ENCODE measurements at regions not wholly inside any gene's neighbourhood (a gene's known extent, or its start where the extent isn't known, plus 50 kb on each side); places are given as distances from the start of the nearest gene placed in this dataset.

- Mint-ChIP-seq H3K36me3 (peaks cover 29 to 30% of the 10 kb centered on the region in 2 donors), H3K4me1 (peaks cover 9 to 13% (median 11%) of the 10 kb centered on the region in 4 donors), H3K9me3 (no peaks in the 10 kb centered on the region), H3K27me3 (no peaks in the 10 kb centered on the region), H3K4me3 (no peak overlapping the region), H3K27ac (no peak overlapping the region)
- Histone ChIP-seq H3K4me1 (ENCODE audit: insufficient read depth, low read length) (no peaks in the 10 kb centered on the region), H3K27ac (ENCODE audit: low read depth, low read length) (no peak overlapping the region), H3K4me3 (ENCODE audit: low read length in 2 of 2) (no peak overlapping the region), H3K9me3 (ENCODE audit: control insufficient read depth in 1 of 2, low read length in 2 of 2) (no peaks in the 10 kb centered on the region), H3K27me3 (ENCODE audit: insufficient read depth, low read length) (no peaks in the 10 kb centered on the region), H3K36me3 (ENCODE audit: insufficient read depth, low read length) (no peaks in the 10 kb centered on the region)
- POLR2A ChIA-PET (ENCODE audit: partially characterized antibody): no interaction called here
- intact Hi-C loops (cut with micrococcal nuclease): no loop called here
- CTCF ChIA-PET (ENCODE audit: partially characterized antibody): no interaction called here
- no peak for DNase-seq
Observed at GRCh38 chr7:112882511-112882910, 92.3 kb upstream of the TMEM168 start.

GRCh38 chr7:112882022-112882421 is 91.8 kb upstream of the TMEM168 start:
- CTCF ChIA-PET (ENCODE audit: partially characterized antibody): interaction anchor here (0.7 to 1.1 kb wide), 2 partner anchors 12 to 1141 kb away, joined by 4 to 5 read pairs; no protein-coding TSS in a partner anchor

GRCh38 chr7:112880818-112881418 is 90.7 kb upstream of the TMEM168 start:
- H3K27ac Mint-ChIP-seq: no peak overlapping the region
- H3K27ac ChIP-seq (ENCODE audit: low read depth, low read length): no peak overlapping the region
- H3K9me3 ChIP-seq (ENCODE audit: control insufficient read depth in 1 of 2, low read length in 2 of 2): no peaks in the 10 kb centered on the region
- no peaks in the 10 kb centered on the region for H3K9me3 Mint-ChIP-seq
- H3K27me3 Mint-ChIP-seq: no peaks in the 10 kb centered on the region
- H3K36me3 ChIP-seq (ENCODE audit: insufficient read depth, low read length): no peaks in the 10 kb centered on the region
- intact Hi-C loops (cut with micrococcal nuclease): no loop called here
- no peaks in the 10 kb centered on the region for H3K4me1 ChIP-seq (ENCODE audit: insufficient read depth, low read length)
- peaks cover 19% of the 10 kb centered on the region in 2 donors for H3K36me3 Mint-ChIP-seq
- no peak overlapping the region for H3K4me3 Mint-ChIP-seq
- H3K4me3 ChIP-seq (ENCODE audit: low read length in 2 of 2): no peak overlapping the region
- no peaks in the 10 kb centered on the region for H3K27me3 ChIP-seq (ENCODE audit: insufficient read depth, low read length)
- H3K4me1 Mint-ChIP-seq: peaks cover 11 to 16% (median 14%) of the 10 kb centered on the region in 4 donors
- CTCF ChIA-PET (ENCODE audit: partially characterized antibody): interaction anchor here (1.1 to 2.6 kb wide), 2 partner anchors 11 to 1140 kb away, joined by 4 to 14 read pairs; no protein-coding TSS in a partner anchor
- POLR2A ChIA-PET (ENCODE audit: partially characterized antibody): no interaction called here
- no peak for DNase-seq

More at GRCh38 chr7:112882022-112882421, 91.8 kb upstream of the TMEM168 start:
- peaks cover 26 to 27% of the 10 kb centered on the region in 2 donors for H3K36me3 Mint-ChIP-seq
- no peak for DNase-seq
- H3K9me3 Mint-ChIP-seq: no peaks in the 10 kb centered on the region
- peaks cover 9 to 13% (median 11%) of the 10 kb centered on the region in 4 donors for H3K4me1 Mint-ChIP-seq
- intact Hi-C loops (cut with micrococcal nuclease): no loop called here
- no peak overlapping the region for H3K4me3 Mint-ChIP-seq
- POLR2A ChIA-PET (ENCODE audit: partially characterized antibody): no interaction called here
- H3K4me1 ChIP-seq (ENCODE audit: insufficient read depth, low read length): no peaks in the 10 kb centered on the region
- H3K27ac Mint-ChIP-seq: no peak overlapping the region
- H3K27ac ChIP-seq (ENCODE audit: low read depth, low read length): no peak overlapping the region
- no peaks in the 10 kb centered on the region for H3K36me3 ChIP-seq (ENCODE audit: insufficient read depth, low read length)
- no peaks in the 10 kb centered on the region for H3K27me3 ChIP-seq (ENCODE audit: insufficient read depth, low read length)
- no peak overlapping the region for H3K4me3 ChIP-seq (ENCODE audit: low read length in 2 of 2)
- no peaks in the 10 kb centered on the region for H3K9me3 ChIP-seq (ENCODE audit: control insufficient read depth in 1 of 2, low read length in 2 of 2)
- no peaks in the 10 kb centered on the region for H3K27me3 Mint-ChIP-seq

GRCh38 chr7:112877691-112878460 is 87.7 kb upstream of the TMEM168 start:
- ChIA-PET POLR2A (ENCODE audit: partially characterized antibody) (no interaction called here), CTCF (ENCODE audit: partially characterized antibody) (no interaction called here)
- no peaks in the 10 kb centered on the region for H3K4me1 ChIP-seq (ENCODE audit: insufficient read depth, low read length)
- no peaks in the 10 kb centered on the region for H3K36me3 ChIP-seq (ENCODE audit: insufficient read depth, low read length)
- no peak for DNase-seq
- H3K27me3 ChIP-seq (ENCODE audit: insufficient read depth, low read length): no peaks in the 10 kb centered on the region
- H3K9me3 Mint-ChIP-seq: no peaks in the 10 kb centered on the region
- no peak overlapping the region for H3K27ac Mint-ChIP-seq
- no peak overlapping the region for H3K4me3 ChIP-seq (ENCODE audit: low read length in 2 of 2)
- intact Hi-C loops (cut with micrococcal nuclease): no loop called here
- peaks cover 3 to 22% (median 10%) of the 10 kb centered on the region in 4 donors for H3K4me1 Mint-ChIP-seq
- H3K4me3 Mint-ChIP-seq: no peak overlapping the region
- H3K9me3 ChIP-seq (ENCODE audit: control insufficient read depth in 1 of 2, low read length in 2 of 2): no peaks in the 10 kb centered on the region
- no peak overlapping the region for H3K27ac ChIP-seq (ENCODE audit: low read depth, low read length)
- peaks cover 4 to 12% of the 10 kb centered on the region in 2 donors for H3K36me3 Mint-ChIP-seq
- no peaks in the 10 kb centered on the region for H3K27me3 Mint-ChIP-seq

- H3K27ac ChIP-seq (ENCODE audit: low read depth, low read length): no peak overlapping the region
- CTCF ChIA-PET (ENCODE audit: partially characterized antibody): no interaction called here
- H3K4me1 Mint-ChIP-seq: peaks cover 11 to 32% (median 19%) of the 10 kb centered on the region in 4 donors
Observed at GRCh38 chr7:112876877-112877276, 86.7 kb upstream of the TMEM168 start.

GRCh38 chr7:112874909-112875308 is 84.7 kb upstream of the TMEM168 start:
- no peaks in the 10 kb centered on the region for H3K9me3 ChIP-seq (ENCODE audit: control insufficient read depth in 1 of 2, low read length in 2 of 2)
- no peak overlapping the region for H3K4me3 ChIP-seq (ENCODE audit: low read length in 2 of 2)
- Mint-ChIP-seq H3K27ac (no peak overlapping the region), H3K27me3 (no peaks in the 10 kb centered on the region), H3K36me3 (peaks cover 4 to 11% of the 10 kb centered on the region in 2 donors), H3K4me1 (peaks cover 12 to 49% (median 33%) of the 10 kb centered on the region in 4 donors), H3K9me3 (no peaks in the 10 kb centered on the region), H3K4me3 (no peak overlapping the region)
- no peaks in the 10 kb centered on the region for H3K4me1 ChIP-seq (ENCODE audit: insufficient read depth, low read length)
- H3K36me3 ChIP-seq (ENCODE audit: insufficient read depth, low read length): no peaks in the 10 kb centered on the region
- H3K27ac ChIP-seq (ENCODE audit: low read depth, low read length): no peak overlapping the region
- DNase-seq: no peak
- ChIA-PET CTCF (ENCODE audit: partially characterized antibody) (no interaction called here), POLR2A (ENCODE audit: partially characterized antibody) (no interaction called here)
- intact Hi-C loops (cut with micrococcal nuclease): no loop called here
- H3K27me3 ChIP-seq (ENCODE audit: insufficient read depth, low read length): no peaks in the 10 kb centered on the region

More at GRCh38 chr7:112876877-112877276, 86.7 kb upstream of the TMEM168 start:
- no peak overlapping the region for H3K27ac Mint-ChIP-seq
- Histone ChIP-seq H3K4me3 (ENCODE audit: low read length in 2 of 2) (no peak overlapping the region), H3K9me3 (ENCODE audit: control insufficient read depth in 1 of 2, low read length in 2 of 2) (no peaks in the 10 kb centered on the region), H3K27me3 (ENCODE audit: insufficient read depth, low read length) (no peaks in the 10 kb centered on the region), H3K36me3 (ENCODE audit: insufficient read depth, low read length) (no peaks in the 10 kb centered on the region), H3K4me1 (ENCODE audit: insufficient read depth, low read length) (no peaks in the 10 kb centered on the region)
- peaks cover 4 to 11% of the 10 kb centered on the region in 2 donors for H3K36me3 Mint-ChIP-seq
- H3K9me3 Mint-ChIP-seq: no peaks in the 10 kb centered on the region
- intact Hi-C loops (cut with micrococcal nuclease): no loop called here
- no peaks in the 10 kb centered on the region for H3K27me3 Mint-ChIP-seq
- H3K4me3 Mint-ChIP-seq: no peak overlapping the region
- DNase-seq: no peak
- POLR2A ChIA-PET (ENCODE audit: partially characterized antibody): no interaction called here

GRCh38 chr7:112873831-112874553 is 83.8 kb upstream of the TMEM168 start:
- Mint-ChIP-seq H3K4me1 (peaks cover 14 to 56% (median 37%) of the 10 kb centered on the region in 4 donors), H3K4me3 (no peak overlapping the region), H3K27ac (peak overlapping the region in 1 of 7 donors; percentile 49), H3K27me3 (no peaks in the 10 kb centered on the region), H3K36me3 (peaks cover 8 to 11% of the 10 kb centered on the region in 2 donors), H3K9me3 (no peaks in the 10 kb centered on the region)
- POLR2A ChIA-PET (ENCODE audit: partially characterized antibody): no interaction called here
- DNase-seq: no peak
- no peak overlapping the region for H3K4me3 ChIP-seq (ENCODE audit: low read length in 2 of 2)
- H3K4me1 ChIP-seq (ENCODE audit: insufficient read depth, low read length): no peaks in the 10 kb centered on the region
- CTCF ChIA-PET (ENCODE audit: partially characterized antibody): interaction anchor here (1.6 kb wide), 1 partner anchor 1135 kb away, joined by 3 read pairs; no protein-coding TSS in a partner anchor
- no peaks in the 10 kb centered on the region for H3K9me3 ChIP-seq (ENCODE audit: control insufficient read depth in 1 of 2, low read length in 2 of 2)
- H3K27ac ChIP-seq (ENCODE audit: low read depth, low read length): no peak overlapping the region
- no peaks in the 10 kb centered on the region for H3K27me3 ChIP-seq (ENCODE audit: insufficient read depth, low read length)
- H3K36me3 ChIP-seq (ENCODE audit: insufficient read depth, low read length): no peaks in the 10 kb centered on the region
- intact Hi-C loops (cut with micrococcal nuclease): no loop called here

Measured in CD4-positive, alpha-beta memory T cell (primary cell).